Gastrocnemius medialis (tissue), 4 donors: ENCODE measurements at regions not wholly inside any gene's neighbourhood (a gene's known extent, or its start where the extent isn't known, plus 50 kb on each side); places are given as distances from the start of the nearest gene placed in this dataset.

Experiments
- CTCF ChIP-seq, 5 experiments: fragments of 450-650 bp in 3 of 5; fragments of 200-600 bp in 2 of 5; sonication (generic) in 2 of 5; IDR thresholded peaks in 4 of 5; conservative IDR thresholded peaks in 1 of 5; 1 replicate in 4 of 5; 2 replicates in 1 of 5; pipeline ENCODE4 v1.5.1; 2016 to 2019; ENCODE audit warnings: antibody characterized with exemption in 5 of 5, mild to moderate bottlenecking in 3 of 5, moderate library complexity in 3 of 5
- POLR2A ChIP-seq, 2 donors: fragments of 450-650 bp; IDR thresholded peaks; one replicate each; pipeline ENCODE4 v1.6.1; 2017; ENCODE audit warnings: antibody characterized with exemption in 2 of 2, mild to moderate bottlenecking in 2 of 2, moderate library complexity in 2 of 2

GRCh38 chr14:82488473-82488872 is 954.8 kb upstream of the SEL1L start:
- TF ChIP-seq POLR2A (IDR thresholded peaks at IDR 0.05) = no peak
- no peak for TF ChIP-seq CTCF (IDR thresholded peaks at IDR 0.05 in 4 of 5, conservative IDR thresholded peaks at IDR 0.05 in 1 of 5)
